ENCODE measurements at regions not wholly inside any gene's neighbourhood (a gene's known extent, or its start where the extent isn't known, plus 50 kb on each side); places are given as distances from the start of the nearest gene placed in this dataset.

DNA sequence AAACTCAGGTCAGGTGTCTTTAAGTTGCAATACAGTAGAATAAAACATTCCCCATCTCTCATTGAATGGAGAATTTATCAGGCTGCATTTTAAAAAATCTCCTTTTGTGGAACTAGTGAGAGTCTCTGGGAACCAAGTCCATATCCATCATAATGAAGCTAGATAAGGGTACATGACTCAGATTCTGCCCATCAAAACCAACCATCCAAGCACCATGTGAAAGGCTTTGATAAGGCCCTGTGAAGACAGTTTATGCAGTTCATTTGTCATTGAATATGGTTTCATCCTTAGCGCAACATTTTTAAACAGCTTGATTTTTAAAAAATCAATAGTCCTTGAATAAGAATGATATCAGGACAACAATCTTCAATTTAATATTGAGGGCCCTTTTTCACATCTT is 56.3 kb upstream of the DIAPH3 start:
- TF ChIP-seq, protein P1, sequence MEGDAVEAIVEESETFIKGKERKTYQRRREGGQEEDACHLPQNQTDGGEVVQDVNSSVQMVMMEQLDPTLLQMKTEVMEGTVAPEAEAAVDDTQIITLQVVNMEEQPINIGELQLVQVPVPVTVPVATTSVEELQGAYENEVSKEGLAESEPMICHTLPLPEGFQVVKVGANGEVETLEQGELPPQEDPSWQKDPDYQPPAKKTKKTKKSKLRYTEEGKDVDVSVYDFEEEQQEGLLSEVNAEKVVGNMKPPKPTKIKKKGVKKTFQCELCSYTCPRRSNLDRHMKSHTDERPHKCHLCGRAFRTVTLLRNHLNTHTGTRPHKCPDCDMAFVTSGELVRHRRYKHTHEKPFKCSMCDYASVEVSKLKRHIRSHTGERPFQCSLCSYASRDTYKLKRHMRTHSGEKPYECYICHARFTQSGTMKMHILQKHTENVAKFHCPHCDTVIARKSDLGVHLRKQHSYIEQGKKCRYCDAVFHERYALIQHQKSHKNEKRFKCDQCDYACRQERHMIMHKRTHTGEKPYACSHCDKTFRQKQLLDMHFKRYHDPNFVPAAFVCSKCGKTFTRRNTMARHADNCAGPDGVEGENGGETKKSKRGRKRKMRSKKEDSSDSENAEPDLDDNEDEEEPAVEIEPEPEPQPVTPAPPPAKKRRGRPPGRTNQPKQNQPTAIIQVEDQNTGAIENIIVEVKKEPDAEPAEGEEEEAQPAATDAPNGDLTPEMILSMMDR (conservative IDR thresholded peaks at IDR 0.05), result no peak
- TF ChIP-seq ZFX (IDR thresholded peaks at IDR 0.05), result no peak
